ENCODE measurements at regions not wholly inside any gene's neighbourhood (a gene's known extent, or its start where the extent isn't known, plus 50 kb on each side); places are given as distances from the start of the nearest gene placed in this dataset.

DNA sequence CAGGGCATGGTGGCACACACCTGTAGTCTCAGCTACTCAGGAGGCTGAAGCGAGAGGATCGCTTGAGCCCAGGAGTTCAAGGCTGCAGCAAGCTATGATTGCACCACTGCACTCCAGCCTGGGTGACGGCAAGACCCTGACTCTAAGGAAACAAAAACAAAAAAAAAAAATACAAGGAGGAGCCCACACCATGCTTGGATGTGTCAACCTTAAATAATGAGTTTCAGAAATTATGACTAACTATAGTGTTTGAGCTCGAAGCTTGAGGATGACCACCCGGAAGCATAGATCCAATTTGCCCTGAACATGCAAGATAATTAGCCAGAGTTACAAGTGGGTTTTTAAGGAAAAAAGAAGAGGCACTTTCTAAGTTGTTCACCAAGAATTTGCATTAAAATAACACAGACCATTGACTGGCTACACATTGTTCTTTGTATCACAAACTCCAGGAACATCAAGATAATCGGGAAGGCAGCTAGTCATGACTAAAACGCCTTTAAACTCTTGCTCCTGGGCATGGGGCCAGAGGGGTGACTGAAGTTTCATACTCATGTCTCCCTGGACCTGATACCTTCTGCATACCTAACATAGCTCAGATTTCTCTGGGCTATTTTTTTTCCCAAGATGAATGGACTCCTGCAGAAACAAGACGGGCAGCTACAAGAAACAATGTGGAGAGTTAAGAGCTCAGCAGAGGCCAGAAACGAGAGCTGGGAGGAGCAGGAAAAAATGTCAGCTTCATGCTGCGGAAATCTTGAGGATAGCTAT is 289.6 kb downstream of the PREX1 start:
- TF ChIP-seq CTCF (IDR thresholded peaks at IDR 0.05): no peak
- TF ChIP-seq POLR2A (IDR thresholded peaks at IDR 0.05): no peak
